Esophagus squamous epithelium (tissue), 4 donors: ENCODE measurements at regions not wholly inside any gene's neighbourhood (a gene's known extent, or its start where the extent isn't known, plus 50 kb on each side); places are given as distances from the start of the nearest gene placed in this dataset.

Source experiments
- CTCF ChIP-seq, 6 experiments: fragments of 450-650 bp in 4 of 6; fragments of 200-600 bp in 2 of 6; sonication (generic) in 2 of 6; IDR thresholded peaks; one replicate each; pipeline ENCODE4 v1.5.1; 2016 to 2019; ENCODE audit warnings: antibody characterized with exemption in 6 of 6, mild to moderate bottlenecking in 4 of 6, moderate library complexity in 4 of 6
- POLR2A ChIP-seq, 4 donors: fragments of 450-650 bp; IDR thresholded peaks; one replicate each; pipeline ENCODE4 v1.6.1; 2017; ENCODE audit warnings: antibody characterized with exemption in 4 of 4, mild to moderate bottlenecking in 4 of 4, moderate library complexity in 3 of 4

- no peak for TF ChIP-seq CTCF (IDR thresholded peaks at IDR 0.05)
- no peak for TF ChIP-seq POLR2A (IDR thresholded peaks at IDR 0.05)
These were observed 251.2 kb downstream of the ENGASE start for GRCh38 chr17:79325709-79326430.
